GM21576 (cell line): ENCODE measurements at regions not wholly inside any gene's neighbourhood (a gene's known extent, or its start where the extent isn't known, plus 50 kb on each side); places are given as distances from the start of the nearest gene placed in this dataset.
"Not testable (repeated sequence)": the region's sequence is repeated elsewhere in the genome, so short reads cannot be mapped to it uniquely, and the experiment has no call there.

Source experiments
- ATAC-seq: cut with Tn5 transposase; IDR thresholded peaks from one replicate; pipeline ENCODE4 v1.9.1; 2021; ENCODE audit warnings: mild to moderate bottlenecking, moderate library complexity; ENCODE audit not compliant: unreplicated experiment

GRCh38 chr2:765369-765768, 88.2 kb upstream of the TMEM18 start:
- no peak for ATAC-seq

- ATAC-seq: no peak
These were observed 86.7 kb upstream of the TMEM18 start for GRCh38 chr2:763766-764525.

DNA sequence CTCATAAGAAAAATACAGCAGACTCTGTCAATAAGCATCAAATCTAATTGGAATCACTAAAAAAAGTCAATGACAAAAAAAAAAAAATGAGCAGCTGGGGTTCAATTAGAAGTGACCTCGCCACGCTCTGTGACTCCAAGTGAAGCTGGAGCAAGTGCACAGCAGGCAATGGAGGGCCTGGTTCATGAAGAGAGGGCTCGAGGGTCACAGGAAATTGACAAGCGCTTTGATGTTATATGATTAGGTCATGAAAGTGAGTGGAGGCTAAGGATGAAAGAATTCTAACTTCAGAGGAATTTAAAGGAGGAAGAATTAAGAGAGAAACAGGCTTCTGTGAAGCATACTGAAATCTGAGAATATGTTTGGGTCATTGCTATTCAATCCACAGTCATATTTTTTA, 85.4 kb upstream of the TMEM18 start:
- no peak for ATAC-seq

- no peak for ATAC-seq
These were observed 84.2 kb upstream of the TMEM18 start for GRCh38 chr2:761384-761783.

DNA sequence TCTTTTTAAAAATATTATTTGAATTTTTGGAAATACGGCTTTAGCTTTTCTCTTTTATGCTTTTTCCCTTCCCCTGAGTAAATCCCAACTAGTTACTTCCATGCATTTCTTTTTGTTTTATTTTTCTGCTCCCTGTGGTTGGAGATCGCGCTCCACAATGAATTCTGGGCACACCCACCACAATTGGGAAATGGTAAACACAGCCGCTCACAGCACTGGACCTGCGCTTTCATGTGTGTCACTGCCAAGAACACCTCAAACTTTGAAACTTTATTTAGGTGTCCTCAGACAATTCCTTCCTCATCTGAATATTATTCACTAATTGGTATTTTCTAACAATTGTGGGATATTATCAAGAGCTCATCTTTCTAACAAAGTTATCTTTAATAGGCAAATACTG, 82.8 kb upstream of the TMEM18 start:
- ATAC-seq: no peak

GRCh38 chr2:758073-758820, 81.0 kb upstream of the TMEM18 start:
- ATAC-seq: no peak

GRCh38 chr2:753123-753522, 75.9 kb upstream of the TMEM18 start:
- ATAC-seq: no peak

- no peak for ATAC-seq
These were observed 74.3 kb upstream of the TMEM18 start for GRCh38 chr2:751474-751873.

DNA sequence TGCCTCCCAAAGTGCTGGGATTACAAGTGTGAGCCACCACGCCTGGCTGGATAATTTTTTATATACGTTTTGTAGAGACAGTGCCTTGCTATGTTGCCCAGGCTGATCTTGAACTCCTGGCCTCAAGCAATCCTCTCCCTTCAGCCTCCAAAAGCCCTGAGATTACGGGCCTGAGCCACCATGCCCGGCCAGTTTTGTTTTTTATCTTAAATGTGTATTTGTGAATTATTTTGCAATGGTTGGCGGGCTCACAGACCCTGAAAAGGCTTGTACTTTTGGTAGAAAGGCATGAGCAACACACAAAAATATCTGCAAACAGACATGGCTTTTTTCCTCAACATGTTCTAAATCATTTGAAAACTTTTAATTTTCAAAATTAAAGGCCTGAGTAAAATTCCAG, 73.4 kb upstream of the TMEM18 start:
- ATAC-seq: no peak

- ATAC-seq: no peak
These were observed 70.7 kb upstream of the TMEM18 start for GRCh38 chr2:747762-748351.

GRCh38 chr2:746697-747096, 69.5 kb upstream of the TMEM18 start:
- ATAC-seq: no peak

GRCh38 chr2:744088-744487, 66.9 kb upstream of the TMEM18 start:
- ATAC-seq: no peak

GRCh38 chr2:742221-742620, 65.0 kb upstream of the TMEM18 start:
- no peak for ATAC-seq

GRCh38 chr2:741195-741496, 63.9 kb upstream of the TMEM18 start:
- no peak for ATAC-seq

DNA sequence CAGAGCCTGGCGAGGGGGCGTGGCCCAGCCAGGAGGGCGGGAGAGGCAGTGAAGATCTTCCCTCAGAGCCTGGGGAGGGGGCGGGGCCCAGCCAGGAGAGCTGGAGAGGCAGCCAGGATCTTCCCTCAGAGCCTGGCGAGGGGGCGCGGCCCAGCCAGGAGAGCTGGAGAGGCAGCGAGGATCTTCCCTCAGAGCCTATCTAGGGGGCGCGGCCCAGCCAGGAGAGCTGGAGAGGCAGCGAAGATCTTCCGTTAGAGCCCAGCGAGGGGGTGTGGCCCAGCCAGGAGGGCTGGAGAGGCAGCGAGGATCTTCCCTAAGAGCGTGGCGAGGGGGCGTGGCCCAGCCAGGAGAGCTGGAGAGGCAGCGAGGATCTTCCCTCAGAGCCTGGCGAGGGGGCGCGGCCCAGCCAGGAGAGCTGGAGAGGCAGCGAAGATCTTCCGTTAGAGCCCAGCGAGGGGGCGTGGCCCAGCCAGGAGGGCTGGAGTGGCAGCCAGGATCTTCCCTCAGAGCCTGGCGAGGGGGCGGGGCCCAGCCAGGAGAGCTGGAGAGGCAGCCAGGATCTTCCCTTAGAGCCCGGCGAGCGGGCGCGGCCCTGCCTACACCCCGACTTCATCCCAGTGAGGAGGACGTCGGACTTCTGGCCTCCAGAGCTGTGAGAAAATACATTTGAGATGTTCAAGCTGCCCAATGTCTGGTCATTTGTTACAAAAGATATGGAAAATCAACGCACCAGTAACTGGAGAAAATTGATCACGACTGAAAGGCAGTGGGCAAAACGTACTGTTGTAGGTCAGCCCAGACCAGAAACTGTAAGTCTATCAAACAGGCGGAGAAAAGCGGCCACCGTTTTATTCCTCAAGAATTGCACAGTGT, 63.4 kb upstream of the TMEM18 start:
- not testable (repeated sequence) for ATAC-seq

DNA sequence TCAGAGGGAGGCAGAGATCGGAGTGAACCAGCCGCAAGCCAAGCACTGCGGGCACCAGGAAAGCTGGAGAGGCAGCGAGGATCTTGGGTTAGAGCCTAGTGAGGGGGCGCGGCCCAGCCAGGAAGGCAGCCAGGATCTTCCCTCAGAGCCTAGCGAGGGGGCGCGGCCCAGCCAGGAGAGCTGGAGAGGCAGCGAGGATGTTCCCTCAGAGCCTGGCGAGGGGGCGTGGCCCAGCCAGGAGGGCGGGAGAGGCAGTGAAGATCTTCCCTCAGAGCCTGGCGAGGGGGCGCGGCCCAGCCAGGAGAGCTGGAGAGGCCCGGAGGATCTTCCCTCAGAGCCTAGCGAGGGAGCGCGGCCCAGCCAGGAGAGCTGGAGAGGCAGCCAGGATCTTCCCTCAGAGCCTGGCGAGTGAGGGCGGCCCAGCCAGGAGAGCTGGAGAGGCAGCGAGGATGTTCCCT, 62.7 kb upstream of the TMEM18 start:
- not testable (repeated sequence) for ATAC-seq

DNA sequence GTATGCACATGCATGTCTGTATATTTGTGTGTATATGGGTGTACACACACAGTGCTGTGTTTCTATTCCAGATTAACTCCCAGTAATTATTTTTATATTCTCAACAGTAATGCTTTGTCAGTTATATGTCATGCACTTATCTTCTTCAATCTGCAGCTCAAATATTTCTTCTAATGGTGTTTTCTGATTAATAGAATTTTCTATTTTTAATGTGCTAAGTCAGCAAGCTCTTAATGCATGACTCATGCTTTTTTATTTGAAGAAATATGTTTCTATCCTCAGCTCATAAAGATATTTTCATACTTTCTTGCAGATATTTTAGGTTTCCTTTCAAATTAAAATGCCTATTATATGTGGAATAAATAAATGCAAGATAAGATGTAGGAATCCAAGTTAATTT, 59.7 kb upstream of the TMEM18 start:
- no peak for ATAC-seq

- peak; percentile 95 for ATAC-seq
These were observed 58.5 kb upstream of the TMEM18 start for GRCh38 chr2:735670-736218.

DNA sequence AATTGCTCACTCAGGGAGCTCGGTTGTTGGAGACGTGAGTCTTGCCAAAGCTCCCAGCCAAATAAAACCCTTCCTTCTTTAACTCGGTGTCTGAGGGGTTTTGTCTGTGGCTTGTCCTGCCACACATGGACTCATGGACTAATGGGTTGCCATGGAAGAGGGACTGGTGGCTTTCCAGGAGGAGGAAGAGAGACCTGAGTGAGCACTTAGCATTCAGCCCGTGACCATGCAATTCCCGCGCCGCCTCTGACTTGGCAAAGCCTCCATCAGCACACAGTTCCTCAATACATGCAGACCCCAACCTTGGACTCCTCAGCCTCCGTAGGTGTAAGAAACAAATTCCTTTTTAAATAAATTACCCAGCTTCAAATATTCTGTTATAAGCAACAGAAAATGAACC, 57.3 kb upstream of the TMEM18 start:
- no peak for ATAC-seq

GRCh38 chr2:733495-733894, 56.3 kb upstream of the TMEM18 start:
- no peak for ATAC-seq

GRCh38 chr2:733001-733400, 55.8 kb upstream of the TMEM18 start:
- no peak for ATAC-seq
